Naive thymus-derived CD8-positive, alpha-beta T cell (primary cell): ENCODE measurements at regions not wholly inside any gene's neighbourhood (a gene's known extent, or its start where the extent isn't known, plus 50 kb on each side); places are given as distances from the start of the nearest gene placed in this dataset.

Source experiments
- ATAC-seq, 2 donors: fragments of 150-1000 bp; cut with Tn5 transposase in 1 of 2; sonication (Bioruptor Pico), chemical (Tn5 transposase) in 1 of 2; 1 replicate in 1 of 2; 2 replicates in 1 of 2; pipeline ENCODE4 v1.10.0; 2021; ENCODE audit warnings: mild to moderate bottlenecking in 2 of 2, moderate library complexity in 2 of 2
- POLR2A ChIA-PET: fragments of 350-600 bp; sonication (Branson Sonifier 250); formaldehyde crosslinking; loops from one replicate; lab custom pipeline; 2021; ENCODE audit warnings: antibody characterized with exemption; lab: Charles Lee
- DNase-seq, 10 donors: peaks; one replicate each; pipeline versions ENCODE4 v3.0.0 to v3.0.0-alpha.2; 2020 to 2022
- H3K27ac Mint-ChIP-seq, 10 donors: one replicate each; pipeline ENCODE4 v1.8.0; 2020 to 2022; ENCODE audit warnings: mild to moderate bottlenecking in 10 of 10, mixed read lengths in 10 of 10, moderate library complexity in 4 of 10, inconsistent platforms in 1 of 10
- H3K27me3 Mint-ChIP-seq, 5 donors: one replicate each; pipeline ENCODE4 v1.8.0; 2021 to 2022; ENCODE audit warnings: mixed read lengths in 5 of 5
- H3K36me3 Mint-ChIP-seq, 3 donors: one replicate each; pipeline ENCODE4 v1.8.0; 2020 to 2022; ENCODE audit warnings: mixed read lengths in 3 of 3, mild to moderate bottlenecking in 2 of 3, inconsistent platforms in 1 of 3
- H3K4me1 Mint-ChIP-seq, 4 donors: one replicate each; pipeline ENCODE4 v1.8.0; 2021 to 2022; ENCODE audit warnings: mixed read lengths in 4 of 4
- H3K4me3 Mint-ChIP-seq, 10 donors: one replicate each; pipeline ENCODE4 v1.8.0; 2020 to 2022; ENCODE audit warnings: mild to moderate bottlenecking in 10 of 10, mixed read lengths in 10 of 10, moderate library complexity in 6 of 10, inconsistent platforms in 1 of 10
- H3K9me3 Mint-ChIP-seq, 9 donors: one replicate each; pipeline ENCODE4 v1.8.0; 2020 to 2022; ENCODE audit warnings: mixed read lengths in 9 of 9, mild to moderate bottlenecking in 3 of 9, inconsistent platforms in 1 of 9, moderate library complexity in 1 of 9

DNA sequence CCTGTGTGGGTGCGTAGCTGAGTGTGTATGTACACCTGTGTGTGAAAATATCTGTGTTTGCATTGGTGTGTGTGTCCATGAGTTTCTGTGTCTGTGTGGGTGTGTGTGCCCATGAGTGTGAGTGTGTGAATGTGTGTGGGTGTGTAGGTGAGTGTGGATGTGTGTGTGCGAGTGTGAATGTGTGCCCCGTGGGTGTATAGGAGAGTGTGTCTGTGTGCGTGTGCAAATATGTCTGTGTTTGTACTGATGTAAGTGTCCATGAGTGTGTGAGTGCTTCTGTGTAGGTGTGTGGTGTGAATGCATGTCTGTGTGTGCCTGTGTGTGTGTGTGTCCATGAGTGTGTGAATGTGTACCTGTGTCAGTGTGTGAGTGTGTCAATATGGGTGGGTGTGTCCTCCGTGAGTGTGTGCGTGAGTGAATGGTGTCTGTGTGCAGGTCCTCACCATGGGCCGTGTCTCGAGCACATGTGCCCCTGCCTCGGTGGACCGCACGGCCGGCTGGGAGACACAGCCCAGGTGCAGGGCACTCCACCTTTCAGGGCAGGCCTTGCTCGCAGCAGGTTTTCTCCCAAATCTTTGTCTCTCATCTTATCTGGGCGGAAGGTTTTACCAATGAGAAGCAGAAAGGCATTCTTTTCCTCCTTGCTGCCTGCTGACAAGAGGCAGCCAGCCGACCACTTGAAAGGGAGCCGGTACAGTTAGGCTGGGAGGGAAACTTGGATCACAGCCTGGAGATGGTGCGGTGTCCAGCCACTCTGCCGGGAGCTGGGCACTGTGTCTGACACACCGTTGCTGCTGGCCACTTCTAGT, 107.1 kb upstream of the FAM20C start:
- H3K27me3 Mint-ChIP-seq = peaks cover 0 to 8% (median 2%) of the 10 kb centered on the region in 5 donors
- no peak overlapping the region for H3K4me3 Mint-ChIP-seq
- ATAC-seq (no peak), DNase-seq (no peak)
- H3K4me1 Mint-ChIP-seq = peaks cover 0 to 9% (median 1%) of the 10 kb centered on the region in 4 donors
- H3K27ac Mint-ChIP-seq = no peak overlapping the region
- POLR2A ChIA-PET = no interaction called here
- H3K36me3 Mint-ChIP-seq = no peaks in the 10 kb centered on the region
- H3K9me3 Mint-ChIP-seq = no peaks in the 10 kb centered on the region

DNA sequence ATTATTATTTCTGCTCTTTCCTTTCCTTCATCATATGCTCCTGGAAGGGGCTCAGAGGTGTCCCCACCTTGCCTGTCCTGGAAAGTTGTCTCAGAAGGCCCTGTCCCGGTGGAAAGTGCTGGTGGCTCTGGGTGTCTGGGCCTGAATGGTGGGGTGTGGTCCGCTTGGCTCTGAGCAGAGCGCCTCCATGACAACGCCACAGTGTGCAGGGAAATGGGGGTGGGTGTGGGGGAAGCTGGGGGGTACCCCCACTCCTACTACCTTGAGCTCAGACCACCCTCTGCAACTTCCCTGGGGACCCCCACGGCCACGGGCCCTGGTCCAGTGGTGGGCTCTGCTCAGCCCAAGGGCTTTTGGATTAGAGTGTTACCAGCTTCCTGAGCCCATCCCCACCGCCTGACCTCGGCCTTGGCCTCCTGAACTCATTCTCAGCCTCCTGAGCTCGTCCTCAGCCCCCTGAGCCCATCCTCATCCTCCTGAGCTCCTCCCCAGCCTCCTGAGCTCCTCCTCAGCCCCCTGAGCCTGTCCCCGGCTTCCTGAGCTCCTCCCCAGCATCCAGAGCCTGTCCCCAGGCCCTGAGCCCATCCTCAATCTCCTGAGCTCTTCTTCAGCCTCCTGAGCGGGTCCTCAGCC, 106.4 kb upstream of the FAM20C start:
- H3K9me3 Mint-ChIP-seq = no peaks in the 10 kb centered on the region
- no peaks in the 10 kb centered on the region for H3K36me3 Mint-ChIP-seq
- ATAC-seq (no peak), DNase-seq (no peak)
- H3K27ac Mint-ChIP-seq = peak overlapping the region in 3 of 10 donors; percentile 8 to 58 (median 45)
- H3K4me1 Mint-ChIP-seq = peaks cover 0 to 14% (median 6%) of the 10 kb centered on the region in 4 donors
- H3K4me3 Mint-ChIP-seq = no peak overlapping the region
- peaks cover 0 to 8% (median 2%) of the 10 kb centered on the region in 5 donors for H3K27me3 Mint-ChIP-seq
- POLR2A ChIA-PET = no interaction called here

DNA sequence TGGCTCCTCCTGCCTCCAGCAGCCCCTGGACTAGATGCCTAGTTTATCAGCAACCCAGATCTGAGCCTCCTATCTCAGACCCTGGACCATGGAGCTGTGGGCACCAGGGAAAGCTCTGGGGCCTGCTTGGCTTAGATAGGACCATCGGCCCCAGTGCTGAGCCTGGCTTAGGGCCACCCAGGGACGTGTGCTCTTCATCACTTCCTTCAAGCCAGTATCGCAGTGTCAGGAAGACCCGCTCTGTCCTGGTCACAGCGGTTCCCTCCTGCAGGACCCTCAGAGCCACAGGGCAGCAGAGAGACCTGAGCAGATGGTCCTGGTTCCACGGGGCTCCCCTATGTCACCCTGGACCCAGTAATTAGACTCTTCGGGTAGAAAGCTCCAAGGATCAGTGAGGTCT, 105.7 kb upstream of the FAM20C start:
- DNase-seq = no peak
- peaks cover 0 to 4% (median 2%) of the 10 kb centered on the region in 5 donors for H3K27me3 Mint-ChIP-seq
- H3K9me3 Mint-ChIP-seq = no peaks in the 10 kb centered on the region
- no peak overlapping the region for H3K27ac Mint-ChIP-seq
- POLR2A ChIA-PET = no interaction called here
- peaks cover 0 to 14% (median 6%) of the 10 kb centered on the region in 4 donors for H3K4me1 Mint-ChIP-seq
- no peak overlapping the region for H3K4me3 Mint-ChIP-seq
- ATAC-seq = no peak
- no peaks in the 10 kb centered on the region for H3K36me3 Mint-ChIP-seq

DNA sequence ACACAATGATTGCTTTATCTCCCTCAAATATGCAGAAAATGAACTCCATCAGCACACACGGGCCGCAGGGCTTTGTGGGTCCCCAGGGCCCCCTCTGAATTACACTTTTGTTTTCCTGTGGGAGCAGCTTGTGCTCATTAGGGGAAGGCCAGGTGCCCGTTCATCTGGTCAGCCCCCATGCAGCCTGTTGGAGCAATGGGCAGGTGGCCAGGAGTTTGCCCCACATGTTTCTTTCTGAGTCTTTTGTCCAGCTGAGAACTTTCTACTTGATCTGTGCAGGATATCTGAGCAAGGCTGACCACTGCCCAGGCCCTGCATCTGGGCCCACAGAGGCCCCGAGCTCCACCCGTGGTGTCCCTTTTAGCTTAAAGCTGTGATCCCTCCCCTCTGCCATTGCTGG, 105.3 kb upstream of the FAM20C start:
- Mint-ChIP-seq H3K27ac (no peak overlapping the region), H3K4me3 (no peak overlapping the region), H3K36me3 (no peaks in the 10 kb centered on the region), H3K9me3 (no peaks in the 10 kb centered on the region), H3K4me1 (peaks cover 0 to 14% (median 6%) of the 10 kb centered on the region in 4 donors), H3K27me3 (peaks cover 0 to 4% (median 2%) of the 10 kb centered on the region in 5 donors)
- POLR2A ChIA-PET = no interaction called here
- DNase-seq (no peak), ATAC-seq (no peak)

DNA sequence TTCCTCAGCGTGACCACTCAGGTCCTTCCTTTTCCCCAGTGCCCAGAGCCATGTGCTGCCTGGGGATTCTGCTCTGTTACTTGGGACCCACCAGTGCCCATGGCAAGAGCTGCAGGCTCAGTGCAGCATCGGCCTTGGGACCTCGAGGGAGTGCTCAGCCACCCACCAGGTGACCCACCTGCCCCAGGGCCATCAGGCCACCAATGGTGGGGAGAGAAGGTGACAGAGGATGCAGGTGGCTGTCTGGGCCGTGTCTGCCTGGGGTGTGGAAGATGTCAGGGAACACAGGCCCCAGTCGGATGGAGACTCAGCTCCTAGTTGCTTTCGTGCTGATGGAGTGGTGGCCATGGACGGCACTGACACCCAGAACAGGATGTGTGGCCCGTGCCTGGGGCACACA, 104.7 kb upstream of the FAM20C start:
- Mint-ChIP-seq H3K27me3 (peaks cover 0 to 9% (median 4%) of the 10 kb centered on the region in 5 donors), H3K4me3 (no peak overlapping the region), H3K4me1 (peaks cover 0 to 14% (median 6%) of the 10 kb centered on the region in 4 donors), H3K36me3 (no peaks in the 10 kb centered on the region), H3K27ac (no peak overlapping the region), H3K9me3 (no peaks in the 10 kb centered on the region)
- ATAC-seq (no peak), DNase-seq (no peak)
- POLR2A ChIA-PET = no interaction called here

DNA sequence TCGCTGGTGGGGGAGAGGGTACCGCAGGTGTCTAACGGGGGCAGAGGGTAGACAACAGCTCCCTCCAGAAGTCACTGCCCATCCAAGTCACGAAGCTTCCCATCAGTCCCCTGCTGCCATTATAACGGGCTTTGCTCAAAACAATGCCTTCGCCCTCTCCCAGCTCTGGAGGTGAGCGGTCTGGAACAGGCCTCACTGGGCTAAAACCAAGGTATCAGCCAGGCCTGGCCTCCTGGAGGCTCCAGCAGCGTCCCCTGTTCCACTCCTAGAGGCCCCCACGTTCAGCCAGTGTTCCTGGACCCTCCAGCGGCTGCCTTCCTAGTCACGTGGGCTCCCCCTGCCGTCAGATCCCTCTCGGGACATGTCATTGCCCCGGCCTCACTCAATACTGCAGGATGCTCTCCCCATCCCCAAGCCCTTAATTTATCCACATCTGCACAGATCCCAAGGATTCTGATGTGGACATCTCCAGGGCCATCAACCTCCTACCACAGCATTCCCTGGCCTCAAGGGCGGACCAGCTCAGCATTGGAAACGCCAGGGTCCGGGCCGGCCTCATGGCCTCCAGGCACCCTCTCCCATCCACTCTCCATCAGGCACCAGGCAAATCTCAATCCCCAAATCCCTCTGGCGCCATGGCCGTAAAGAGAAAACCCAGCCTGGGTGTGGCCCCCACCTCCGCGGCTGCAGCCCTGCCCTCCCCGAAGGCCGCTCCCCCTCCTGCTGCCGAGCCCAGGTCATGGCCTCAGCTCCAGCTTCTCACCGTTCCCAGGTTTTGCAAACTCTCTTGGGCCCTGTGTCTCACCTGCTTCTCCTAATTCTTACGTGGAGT, 104.1 kb upstream of the FAM20C start:
- ATAC-seq (no peak), DNase-seq (no peak)
- Mint-ChIP-seq H3K4me3 (no peak overlapping the region), H3K27me3 (peaks cover 2 to 11% (median 5%) of the 10 kb centered on the region in 5 donors), H3K27ac (no peak overlapping the region), H3K9me3 (no peaks in the 10 kb centered on the region), H3K36me3 (no peaks in the 10 kb centered on the region), H3K4me1 (peaks cover 0 to 14% (median 6%) of the 10 kb centered on the region in 4 donors)
- POLR2A ChIA-PET = no interaction called here

DNA sequence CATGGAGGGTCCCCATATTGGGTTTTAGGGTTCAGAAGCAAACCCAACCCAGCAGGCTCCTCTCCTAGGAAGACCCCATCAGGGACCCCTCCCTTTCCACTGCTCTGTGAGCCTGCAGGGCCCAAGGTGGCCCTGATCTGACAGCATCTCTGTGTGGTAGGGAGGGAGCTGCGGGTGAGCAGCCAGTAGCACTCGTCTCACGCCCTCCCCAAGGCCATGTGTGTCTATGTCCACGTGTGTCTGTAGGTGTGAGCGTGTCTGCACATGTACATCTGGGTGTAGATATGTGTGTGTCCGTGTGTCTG, 103.5 kb upstream of the FAM20C start:
- Mint-ChIP-seq H3K36me3 (no peaks in the 10 kb centered on the region), H3K9me3 (no peaks in the 10 kb centered on the region), H3K27ac (no peak overlapping the region), H3K4me3 (no peak overlapping the region), H3K4me1 (peaks cover 0 to 14% (median 6%) of the 10 kb centered on the region in 4 donors), H3K27me3 (peaks cover 2 to 12% (median 5%) of the 10 kb centered on the region in 5 donors)
- POLR2A ChIA-PET = no interaction called here
- no peak for DNase-seq
- ATAC-seq = no peak

DNA sequence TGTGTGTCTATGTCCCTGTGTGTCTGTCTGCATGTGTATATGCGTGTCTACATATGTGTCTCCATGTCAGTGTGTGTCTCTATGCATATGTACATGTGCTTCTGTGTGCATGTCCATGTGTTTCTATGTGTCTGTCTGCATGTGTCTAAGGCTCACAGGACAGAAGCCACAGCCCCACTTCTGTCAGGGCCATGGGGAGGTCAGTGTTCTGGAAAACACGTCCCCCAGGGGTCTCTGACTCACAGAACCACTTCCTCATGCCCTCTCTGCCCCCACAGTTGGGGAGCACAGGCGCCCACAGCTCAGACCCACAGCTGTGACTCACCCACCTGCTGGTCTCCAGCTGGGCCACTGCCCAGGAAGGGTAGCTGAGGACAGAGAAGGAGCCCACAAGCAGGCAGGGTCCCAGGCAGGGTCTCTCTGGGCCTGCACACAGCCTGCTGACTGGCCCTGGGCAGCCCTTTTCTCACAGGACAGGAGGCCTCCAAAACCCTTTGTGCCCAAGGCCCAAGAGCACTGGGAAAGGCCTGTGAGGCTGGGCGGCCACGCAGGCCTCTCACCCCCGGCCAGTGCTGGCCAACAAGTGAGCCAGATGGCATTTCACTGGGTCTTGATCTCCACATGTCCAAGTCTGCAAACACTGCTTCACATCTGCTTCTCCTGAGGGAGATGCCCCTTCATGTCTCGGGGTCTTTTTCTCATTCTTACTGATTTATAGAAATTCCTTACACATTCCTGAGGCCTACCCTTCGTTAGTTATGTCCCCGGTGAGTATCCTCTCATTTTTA, 102.9 kb upstream of the FAM20C start:
- no peak overlapping the region for H3K27ac Mint-ChIP-seq
- DNase-seq = no peak
- no peaks in the 10 kb centered on the region for H3K36me3 Mint-ChIP-seq
- H3K9me3 Mint-ChIP-seq = no peaks in the 10 kb centered on the region
- no peak overlapping the region for H3K4me3 Mint-ChIP-seq
- H3K27me3 Mint-ChIP-seq = peaks cover 2 to 15% (median 5%) of the 10 kb centered on the region in 5 donors
- ATAC-seq = no peak
- POLR2A ChIA-PET = no interaction called here
- peaks cover 0 to 14% (median 6%) of the 10 kb centered on the region in 4 donors for H3K4me1 Mint-ChIP-seq

DNA sequence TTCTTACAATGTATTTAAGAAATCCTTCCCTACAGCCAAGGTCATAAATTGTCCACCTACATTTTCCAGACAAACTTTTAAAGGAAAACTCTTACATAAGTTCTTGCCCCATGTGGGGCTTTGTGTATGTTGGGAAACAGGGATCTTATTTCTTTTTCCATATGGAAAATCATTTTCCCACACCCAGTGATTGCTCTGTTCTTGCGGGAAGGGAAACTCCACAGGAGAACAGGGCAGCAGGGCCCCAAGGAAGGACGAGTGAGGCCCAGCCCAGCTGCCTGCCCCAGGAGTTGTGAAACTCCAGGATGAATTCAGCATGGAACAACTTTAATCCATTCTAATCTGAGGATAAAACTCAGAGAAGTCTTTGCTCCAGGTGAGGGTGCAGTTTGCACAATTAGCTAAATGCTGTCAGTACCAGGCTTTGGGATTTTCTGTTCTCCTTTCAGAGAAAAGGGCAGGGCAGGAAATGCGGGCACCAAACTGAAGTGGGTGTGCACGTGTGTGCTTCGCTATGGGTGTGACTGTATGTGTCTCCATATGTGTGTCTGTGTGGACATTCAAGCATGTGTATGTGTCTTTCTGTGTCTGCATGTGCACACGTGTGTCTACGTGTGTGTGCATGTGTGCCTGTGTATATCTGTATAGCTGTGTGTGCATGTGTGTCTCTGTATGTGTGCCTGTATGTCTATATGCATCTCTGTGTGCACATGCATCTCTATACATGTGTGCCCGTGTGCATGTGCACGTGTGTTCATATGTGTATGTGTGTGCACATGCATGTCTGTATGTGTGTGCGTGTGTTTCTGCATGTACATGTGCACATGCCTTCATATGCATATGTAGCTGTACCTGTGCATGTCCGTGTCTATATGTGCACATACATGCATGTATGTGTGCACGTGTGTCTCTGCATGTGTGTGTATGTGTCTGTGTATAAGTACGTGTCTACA, 102.0 kb upstream of the FAM20C start:
- H3K27ac Mint-ChIP-seq = peak overlapping the region in 1 of 10 donors; percentile 19
- peaks cover 2 to 15% (median 8%) of the 10 kb centered on the region in 5 donors for H3K27me3 Mint-ChIP-seq
- H3K4me1 Mint-ChIP-seq = peaks cover 0 to 14% (median 6%) of the 10 kb centered on the region in 4 donors
- H3K9me3 Mint-ChIP-seq = no peaks in the 10 kb centered on the region
- no peak for ATAC-seq
- no peaks in the 10 kb centered on the region for H3K36me3 Mint-ChIP-seq
- no peak for DNase-seq
- POLR2A ChIA-PET = no interaction called here
- H3K4me3 Mint-ChIP-seq = no peak overlapping the region

DNA sequence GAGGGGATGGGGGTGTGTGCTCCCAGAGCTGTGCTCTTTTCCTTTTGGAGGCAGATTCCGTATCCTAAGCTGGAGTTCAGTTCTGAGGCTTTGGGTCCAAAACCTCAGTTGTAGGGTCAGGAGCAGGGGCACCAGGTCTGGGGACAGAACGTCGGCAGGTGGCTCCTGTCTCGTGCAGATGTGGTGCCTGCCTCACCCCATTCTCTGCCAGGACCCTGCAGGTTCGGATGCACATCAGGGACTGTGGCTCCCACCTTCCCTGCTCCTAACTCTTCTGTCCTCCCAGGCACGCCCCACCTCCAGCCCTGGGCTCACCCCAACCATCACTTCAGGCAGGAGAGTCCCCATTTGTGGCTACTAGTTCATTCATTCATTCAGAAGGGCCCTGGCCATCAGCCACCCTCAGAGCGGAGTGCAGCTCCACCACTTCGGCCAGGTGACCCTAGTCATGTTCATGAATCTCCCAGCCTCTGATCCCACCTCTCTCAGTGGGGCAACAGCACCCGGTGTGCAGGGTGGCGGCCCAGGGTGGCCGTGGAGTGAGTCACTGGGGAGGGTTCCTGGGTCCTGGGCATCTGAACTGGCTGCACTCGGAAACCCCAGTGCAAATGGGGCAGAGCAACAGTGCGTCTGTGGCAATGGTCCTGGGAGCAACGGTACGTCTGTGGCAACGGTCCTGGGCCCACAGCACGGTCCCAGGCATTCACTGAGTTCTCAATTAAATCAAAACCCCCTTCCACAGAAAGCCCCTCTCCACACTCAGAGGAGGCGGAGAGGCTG, 100.8 kb upstream of the FAM20C start:
- H3K36me3 Mint-ChIP-seq = no peaks in the 10 kb centered on the region
- no peak for DNase-seq
- POLR2A ChIA-PET = no interaction called here
- H3K4me1 Mint-ChIP-seq = peaks cover 0 to 14% (median 6%) of the 10 kb centered on the region in 4 donors
- peaks cover 2 to 15% (median 8%) of the 10 kb centered on the region in 5 donors for H3K27me3 Mint-ChIP-seq
- H3K4me3 Mint-ChIP-seq = no peak overlapping the region
- H3K27ac Mint-ChIP-seq = no peak overlapping the region
- H3K9me3 Mint-ChIP-seq = no peaks in the 10 kb centered on the region
- ATAC-seq = no peak

DNA sequence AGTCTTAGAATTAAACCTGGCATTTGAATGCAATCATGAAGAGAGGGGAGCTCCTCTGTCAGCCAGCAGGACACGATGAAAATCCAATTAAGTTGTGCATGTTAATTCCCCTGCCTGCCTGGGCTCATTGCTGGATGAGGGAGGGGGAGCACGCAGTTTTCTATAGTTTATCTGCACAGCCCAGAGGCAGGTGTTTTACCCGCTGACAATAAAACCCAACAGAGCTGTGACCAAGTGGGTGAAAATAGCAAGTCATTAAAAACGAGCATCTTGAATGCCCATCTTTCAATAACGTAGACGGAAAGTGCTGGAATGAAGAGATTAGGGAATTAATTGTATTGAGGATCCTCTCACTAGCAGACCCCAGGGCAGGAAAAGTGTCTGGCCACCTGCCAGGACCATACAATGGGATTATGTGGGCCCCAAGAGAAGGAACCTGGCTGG, 100.1 kb upstream of the FAM20C start:
- H3K36me3 Mint-ChIP-seq = no peaks in the 10 kb centered on the region
- H3K9me3 Mint-ChIP-seq = peaks cover 0 to 1% (median 0%) of the 10 kb centered on the region in 9 donors
- no peak overlapping the region for H3K4me3 Mint-ChIP-seq
- POLR2A ChIA-PET = no interaction called here
- ATAC-seq (no peak), DNase-seq (no peak)
- H3K27ac Mint-ChIP-seq = no peak overlapping the region
- peaks cover 0 to 14% (median 6%) of the 10 kb centered on the region in 4 donors for H3K4me1 Mint-ChIP-seq
- H3K27me3 Mint-ChIP-seq = peaks cover 2 to 15% (median 8%) of the 10 kb centered on the region in 5 donors
